ENCODE measurements at regions not wholly inside any gene's neighbourhood (a gene's known extent, or its start where the extent isn't known, plus 50 kb on each side); places are given as distances from the start of the nearest gene placed in this dataset.
"Not testable (repeated sequence)": the region's sequence is repeated elsewhere in the genome, so short reads cannot be mapped to it uniquely, and the experiment has no call there.

- no peak for DNase-seq
Observed at GRCh38 chr4:96342790-96343455, 503.0 kb downstream of the PDHA2 start.

DNA sequence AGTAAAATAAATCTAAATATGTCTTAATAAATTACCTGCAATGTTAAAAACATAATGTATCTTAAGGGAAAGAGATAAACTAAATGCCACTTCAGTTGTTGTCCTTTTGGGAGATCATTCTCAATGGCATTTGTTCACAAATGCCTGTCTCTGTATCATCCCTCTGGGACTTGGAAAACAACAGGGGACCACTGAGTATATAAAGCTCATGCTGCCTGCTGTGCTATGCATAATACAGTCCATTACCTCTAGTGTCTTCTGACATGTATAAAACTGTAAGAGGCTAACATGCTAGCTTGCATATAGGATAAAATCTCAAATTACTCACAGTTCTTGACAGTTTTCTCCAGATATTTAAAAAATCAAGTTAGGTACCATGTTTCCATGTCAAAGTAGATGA is 503.9 kb downstream of the PDHA2 start:
- DNase-seq: no peak

GRCh38 chr4:96347582-96347981 is 507.7 kb downstream of the PDHA2 start:
- no peak for DNase-seq

GRCh38 chr4:96352051-96352517 is 512.2 kb downstream of the PDHA2 start:
- DNase-seq: peak; percentile 23

- no peak for DNase-seq
Observed at GRCh38 chr4:96354036-96354712, 514.3 kb downstream of the PDHA2 start.

DNA sequence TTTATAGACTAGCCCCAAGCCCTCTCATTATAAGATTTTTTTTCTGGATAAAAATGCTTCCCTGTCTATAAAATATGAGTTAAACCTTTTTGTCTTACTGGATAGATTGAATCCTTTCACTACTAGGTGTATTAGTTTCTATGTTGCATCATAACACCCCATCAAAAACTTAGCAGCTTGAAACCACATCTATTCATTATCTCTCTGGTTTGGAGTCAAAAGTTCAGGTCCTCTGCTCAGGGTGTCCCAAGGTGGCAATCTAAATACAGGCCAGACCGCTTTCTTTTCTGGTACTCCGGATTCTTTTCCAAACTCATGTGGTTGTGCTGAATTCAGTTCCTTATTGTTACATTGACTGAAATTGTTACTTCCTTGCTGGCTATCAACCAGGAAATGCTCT is 515.5 kb downstream of the PDHA2 start:
- no peak for DNase-seq

DNA sequence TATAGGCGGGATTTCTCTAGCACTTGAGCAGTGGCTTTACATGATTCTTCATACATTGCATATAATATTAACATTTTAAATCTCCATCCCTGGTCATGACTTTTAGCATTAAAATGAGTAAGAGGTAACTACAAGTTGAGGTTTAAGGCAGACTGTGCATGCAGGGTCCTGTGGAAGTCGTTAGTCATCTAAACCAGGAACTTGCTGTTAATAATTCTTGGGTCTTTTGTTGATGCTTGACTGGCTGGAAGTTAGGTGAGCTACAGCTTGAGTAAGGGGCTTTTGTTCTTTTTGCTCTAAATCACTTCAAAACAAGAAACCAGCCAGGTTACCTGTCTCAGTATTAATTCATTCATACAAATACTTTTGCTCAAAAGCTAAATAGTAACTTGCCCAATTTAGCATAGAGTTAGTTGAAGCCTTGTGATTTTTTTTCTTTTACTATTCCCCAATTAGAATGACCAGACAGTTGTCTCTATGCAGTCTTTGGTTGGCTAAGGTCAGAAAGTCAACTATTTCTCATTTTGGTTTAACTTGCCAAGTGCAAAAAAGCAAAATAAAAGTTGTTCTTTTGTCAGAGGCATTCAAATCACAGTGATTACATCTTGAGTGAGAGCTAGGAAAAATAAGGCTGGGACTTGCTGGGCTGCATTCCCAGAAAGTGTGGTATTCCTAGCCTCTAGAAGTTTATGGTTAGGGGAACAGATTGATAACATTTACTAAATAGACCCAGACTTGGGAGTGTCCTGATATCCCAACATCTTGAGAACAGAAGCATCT is 516.9 kb downstream of the PDHA2 start:
- no peak for DNase-seq

GRCh38 chr4:96366632-96367031 is 526.7 kb downstream of the PDHA2 start:
- no peak for DNase-seq

DNA sequence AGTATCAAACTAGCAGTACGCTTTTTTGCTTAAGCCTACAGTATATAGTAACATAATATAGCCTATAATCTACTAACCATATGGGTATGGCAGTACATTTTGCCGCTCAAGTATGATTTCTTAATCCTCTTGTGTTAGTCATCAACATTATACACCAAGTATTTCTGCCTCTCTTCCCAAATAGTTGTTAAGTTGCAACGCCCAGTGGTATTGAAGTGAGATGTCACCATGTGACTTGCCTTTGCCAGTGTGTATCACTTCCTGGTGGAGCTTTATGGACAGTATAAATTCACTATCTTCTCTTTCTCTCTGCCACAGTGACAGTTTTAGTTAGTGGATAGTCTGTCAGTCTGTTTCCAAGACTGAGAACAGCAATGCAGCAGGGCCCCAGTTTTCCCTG is 535.5 kb downstream of the PDHA2 start:
- DNase-seq: no peak

- no peak for DNase-seq
Observed at GRCh38 chr4:96379524-96379923, 539.6 kb downstream of the PDHA2 start.

GRCh38 chr4:96380106-96380505 is 540.2 kb downstream of the PDHA2 start:
- no peak for DNase-seq

DNA sequence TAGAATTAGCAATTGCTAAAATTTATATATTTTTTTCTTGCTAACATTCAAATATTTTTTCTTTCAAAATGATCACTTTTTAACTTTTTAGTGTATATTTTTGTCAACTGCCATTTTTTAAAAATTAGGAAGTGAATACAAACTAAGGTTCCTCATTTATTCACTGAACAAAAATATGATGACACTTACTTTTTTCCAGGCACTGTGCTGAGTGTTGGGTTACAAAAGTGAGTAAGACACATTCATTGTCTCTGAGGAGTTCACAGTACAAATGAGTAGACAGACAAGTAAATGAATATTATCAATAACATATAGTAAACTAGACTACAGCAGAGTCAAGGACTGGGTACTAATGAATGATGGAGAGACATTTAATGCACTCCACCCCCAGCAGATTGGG is 543.5 kb downstream of the PDHA2 start:
- DNase-seq: no peak

GRCh38 chr4:96389770-96390169 is 549.9 kb downstream of the PDHA2 start:
- no peak for DNase-seq

- DNase-seq: no peak
Observed at GRCh38 chr4:96390404-96390803, 550.5 kb downstream of the PDHA2 start.

DNA sequence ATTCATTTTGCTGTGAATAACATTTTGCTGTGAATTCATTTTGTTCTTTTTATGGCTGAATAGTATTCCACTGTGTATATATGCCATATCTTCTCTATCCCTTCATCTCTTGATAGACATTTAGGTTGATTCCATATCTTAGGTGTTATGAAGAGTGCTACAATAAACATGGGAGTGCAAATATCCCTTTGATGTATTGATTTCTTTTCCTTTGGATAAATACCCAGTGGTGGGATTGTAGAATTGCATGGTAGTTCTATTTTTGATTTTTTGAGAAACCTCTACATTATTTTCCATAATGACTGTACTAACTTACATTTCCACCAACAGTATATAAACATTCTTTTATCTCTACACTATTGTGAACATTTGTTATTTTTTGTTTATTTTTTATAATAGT is 555.9 kb downstream of the PDHA2 start:
- DNase-seq: no peak

DNA sequence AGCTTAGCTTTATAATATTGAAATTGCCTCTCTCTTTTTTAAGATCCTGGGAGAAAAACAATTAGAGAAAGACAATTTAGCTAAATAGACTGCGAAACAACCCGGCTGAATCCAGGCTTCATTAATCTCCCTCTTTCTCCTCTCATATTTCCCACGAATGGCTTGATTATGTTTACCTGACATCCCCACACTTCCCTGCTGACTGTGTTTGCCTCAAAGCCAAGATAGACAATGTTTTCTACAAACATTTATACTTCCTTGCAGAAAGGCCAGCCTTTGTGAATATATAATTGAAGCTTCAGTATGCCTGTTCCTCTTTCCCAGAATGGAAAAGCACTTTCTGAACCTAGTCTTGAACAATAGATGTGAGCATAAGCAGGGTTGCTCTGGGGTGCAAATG is 566.8 kb downstream of the PDHA2 start:
- DNase-seq: no peak

GRCh38 chr4:96407225-96407624 is 567.3 kb downstream of the PDHA2 start:
- DNase-seq: no peak

GRCh38 chr4:96407738-96408463 is 568.0 kb downstream of the PDHA2 start:
- no peak for DNase-seq

DNA sequence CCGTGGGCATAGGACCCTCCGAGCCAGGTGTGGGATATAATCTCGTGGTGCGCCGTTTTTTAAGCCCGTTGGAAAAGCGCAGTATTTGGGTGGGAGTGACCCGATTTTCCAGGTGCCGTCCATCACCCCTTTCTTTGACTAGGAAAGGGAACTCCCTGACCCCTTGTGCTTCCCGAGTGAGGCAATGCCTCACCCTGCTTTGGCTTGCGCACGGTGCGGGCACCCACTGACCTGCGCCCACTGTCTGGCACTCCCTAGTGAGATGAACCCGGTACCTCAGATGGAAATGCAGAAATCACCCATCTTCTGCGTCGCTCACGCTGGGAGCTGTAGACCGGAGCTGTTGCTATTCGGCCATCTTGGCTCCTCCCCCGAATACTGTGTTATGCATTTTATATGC is 575.0 kb downstream of the PDHA2 start:
- DNase-seq: not testable (repeated sequence)

DNA sequence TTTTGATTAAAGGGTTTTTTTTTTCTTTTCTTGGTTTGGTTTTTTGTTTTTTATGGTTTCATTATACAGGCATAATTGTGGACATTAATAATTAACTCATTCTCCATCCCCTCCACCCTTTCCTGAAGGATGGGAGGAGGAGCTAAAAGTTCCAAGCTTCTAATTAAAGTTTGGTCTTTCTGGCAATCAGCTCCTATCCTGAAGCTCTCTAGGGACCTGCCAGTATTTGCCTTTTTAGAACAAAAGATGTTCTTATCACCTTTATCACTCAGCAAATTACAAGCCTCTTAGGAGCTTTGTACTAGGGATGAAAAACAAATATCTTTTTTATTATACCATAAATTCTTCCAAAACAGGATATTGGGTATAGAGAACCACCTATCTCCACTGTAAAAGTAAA is 589.8 kb downstream of the PDHA2 start:
- DNase-seq: no peak

GRCh38 chr4:96431094-96431493 is 591.2 kb downstream of the PDHA2 start:
- DNase-seq: no peak

DNA sequence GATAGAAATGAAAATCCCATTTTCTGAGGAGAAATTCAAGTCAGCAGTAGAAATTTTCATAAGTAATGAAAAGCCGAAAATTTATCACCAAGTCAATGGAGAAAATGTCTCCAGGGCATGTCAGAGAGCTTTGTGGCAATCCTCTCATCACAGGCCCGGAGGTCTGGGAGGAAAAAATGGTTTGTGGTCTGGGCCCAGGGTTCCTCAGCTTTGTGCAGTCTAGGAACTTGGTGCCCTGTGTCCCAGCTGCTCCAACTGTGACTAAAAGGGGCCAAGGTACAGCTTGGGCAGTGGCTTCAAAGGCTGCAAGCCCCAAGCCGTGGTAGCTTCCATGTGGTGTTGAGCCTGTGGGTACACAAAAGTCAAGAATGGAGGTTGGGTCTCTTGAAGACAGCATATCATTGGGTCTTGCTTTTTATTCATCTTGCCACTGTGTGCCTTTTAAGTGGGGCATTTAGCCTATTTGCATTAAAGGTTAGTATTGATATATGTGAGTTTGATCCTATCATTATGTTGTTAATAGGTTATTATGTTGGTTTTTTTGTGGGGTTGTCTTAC is 608.5 kb downstream of the PDHA2 start:
- no peak for DNase-seq
